Esophagus squamous epithelium (tissue), 4 donors: ENCODE measurements at regions not wholly inside any gene's neighbourhood (a gene's known extent, or its start where the extent isn't known, plus 50 kb on each side); places are given as distances from the start of the nearest gene placed in this dataset.

Experiments
- CTCF ChIP-seq, 6 experiments: fragments of 450-650 bp in 4 of 6; fragments of 200-600 bp in 2 of 6; sonication (generic) in 2 of 6; IDR thresholded peaks; one replicate each; pipeline ENCODE4 v1.5.1; 2016 to 2019; ENCODE audit warnings: antibody characterized with exemption in 6 of 6, mild to moderate bottlenecking in 4 of 6, moderate library complexity in 4 of 6
- POLR2A ChIP-seq, 4 donors: fragments of 450-650 bp; IDR thresholded peaks; one replicate each; pipeline ENCODE4 v1.6.1; 2017; ENCODE audit warnings: antibody characterized with exemption in 4 of 4, mild to moderate bottlenecking in 4 of 4, moderate library complexity in 3 of 4

- TF ChIP-seq CTCF (IDR thresholded peaks at IDR 0.05): no peak
- no peak for TF ChIP-seq POLR2A (IDR thresholded peaks at IDR 0.05)
Observed at GRCh38 chr1:13935336-13935735, 235.3 kb downstream of the PRDM2 start.
